ENCODE measurements at regions not wholly inside any gene's neighbourhood (a gene's known extent, or its start where the extent isn't known, plus 50 kb on each side); places are given as distances from the start of the nearest gene placed in this dataset.

GRCh38 chr3:18239674-18240073 lies 185.5 kb downstream of the SATB1 start:
- TF ChIP-seq BHLHE40 (IDR thresholded peaks at IDR 0.05; ENCODE audit: borderline replicate concordance) = no peak
- TF ChIP-seq TARDBP (IDR thresholded peaks at IDR 0.05) = no peak
- no peak for TF ChIP-seq SUZ12 (IDR thresholded peaks at IDR 0.05)
- no peak for TF ChIP-seq FOXM1 (IDR thresholded peaks at IDR 0.05; ENCODE audit: borderline replicate concordance)
- no peak for TF ChIP-seq NFRKB (IDR thresholded peaks at IDR 0.05)
- TF ChIP-seq FOXA1 (IDR thresholded peaks at IDR 0.05) = no peak
- TF ChIP-seq ELF4 (IDR thresholded peaks at IDR 0.05) = no peak
- TF ChIP-seq FOXK2 (IDR thresholded peaks at IDR 0.05) = no peak
- no peak for TF ChIP-seq SP1 (IDR thresholded peaks at IDR 0.05)
- no peak for TF ChIP-seq ARNT (IDR thresholded peaks at IDR 0.05)
- no peak for TF ChIP-seq PKNOX1 (IDR thresholded peaks at IDR 0.05)
- no peak for TF ChIP-seq L3MBTL2 (conservative IDR thresholded peaks at IDR 0.05)
- no peak for TF ChIP-seq HDGF (IDR thresholded peaks at IDR 0.05; ENCODE audit: borderline replicate concordance)

Measured in HEK293T (cell line).